ENCODE measurements at regions not wholly inside any gene's neighbourhood (a gene's known extent, or its start where the extent isn't known, plus 50 kb on each side); places are given as distances from the start of the nearest gene placed in this dataset.

DNA sequence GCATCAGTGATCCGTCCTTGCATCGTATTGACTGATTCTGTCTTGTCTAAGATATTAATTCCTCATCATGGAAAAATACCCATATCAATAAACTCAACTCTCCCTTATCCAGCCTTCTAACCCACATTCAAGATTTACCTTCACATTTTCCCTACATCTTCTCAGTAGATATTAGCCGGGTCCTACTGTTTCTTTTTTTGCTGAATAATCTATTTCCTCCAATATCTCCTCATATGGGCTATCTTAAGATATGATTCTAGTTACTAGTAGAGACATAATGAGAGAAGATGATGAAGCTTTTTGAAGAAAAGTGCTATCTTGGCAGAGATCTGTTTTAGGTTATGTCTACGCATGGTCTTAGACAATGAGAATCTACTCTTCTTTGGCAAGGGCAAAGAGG lies 785.8 kb downstream of the BRINP1 start:
- TF ChIP-seq POLR2AphosphoS5 (IDR thresholded peaks at IDR 0.05) (no peak), POLR2A (IDR thresholded peaks at IDR 0.05) (no peak), EP300 (IDR thresholded peaks at IDR 0.05) (no peak)
- TF ChIP-seq, protein P1, sequence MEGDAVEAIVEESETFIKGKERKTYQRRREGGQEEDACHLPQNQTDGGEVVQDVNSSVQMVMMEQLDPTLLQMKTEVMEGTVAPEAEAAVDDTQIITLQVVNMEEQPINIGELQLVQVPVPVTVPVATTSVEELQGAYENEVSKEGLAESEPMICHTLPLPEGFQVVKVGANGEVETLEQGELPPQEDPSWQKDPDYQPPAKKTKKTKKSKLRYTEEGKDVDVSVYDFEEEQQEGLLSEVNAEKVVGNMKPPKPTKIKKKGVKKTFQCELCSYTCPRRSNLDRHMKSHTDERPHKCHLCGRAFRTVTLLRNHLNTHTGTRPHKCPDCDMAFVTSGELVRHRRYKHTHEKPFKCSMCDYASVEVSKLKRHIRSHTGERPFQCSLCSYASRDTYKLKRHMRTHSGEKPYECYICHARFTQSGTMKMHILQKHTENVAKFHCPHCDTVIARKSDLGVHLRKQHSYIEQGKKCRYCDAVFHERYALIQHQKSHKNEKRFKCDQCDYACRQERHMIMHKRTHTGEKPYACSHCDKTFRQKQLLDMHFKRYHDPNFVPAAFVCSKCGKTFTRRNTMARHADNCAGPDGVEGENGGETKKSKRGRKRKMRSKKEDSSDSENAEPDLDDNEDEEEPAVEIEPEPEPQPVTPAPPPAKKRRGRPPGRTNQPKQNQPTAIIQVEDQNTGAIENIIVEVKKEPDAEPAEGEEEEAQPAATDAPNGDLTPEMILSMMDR (IDR thresholded peaks at IDR 0.05), result no peak
- Histone ChIP-seq H3K4me3 (no peak overlapping the region), H3K4me1 (no peaks in the 10 kb centered on the region), H3K27me3 (peaks cover 4% of the 10 kb centered on the region), H3K36me3 (no peaks in the 10 kb centered on the region), H3K27ac (no peak overlapping the region), H3K9me3 (no peaks in the 10 kb centered on the region)
- ATAC-seq, result no peak
- WGBS, 2 donors (ENCODE audit: low coverage in 1 of 2), result 81 to 86% methylated on average over 4 of the region's 4 CpGs

- WGBS, 2 donors (ENCODE audit: low coverage in 1 of 2), result 63% methylated on average over 2 of the region's 2 CpGs; no CpG with 5 or more reads in 1 of the 2 donors
- TF ChIP-seq POLR2AphosphoS5 (IDR thresholded peaks at IDR 0.05) (no peak), POLR2A (IDR thresholded peaks at IDR 0.05) (no peak), EP300 (IDR thresholded peaks at IDR 0.05) (no peak)
- H3K27me3 ChIP-seq, result peaks cover 4% of the 10 kb centered on the region
- no peak for ATAC-seq
- no peaks in the 10 kb centered on the region for H3K4me1 ChIP-seq
- no peaks in the 10 kb centered on the region for H3K36me3 ChIP-seq
- H3K4me3 ChIP-seq, result no peak overlapping the region
- no peak overlapping the region for H3K27ac ChIP-seq
- no peaks in the 10 kb centered on the region for H3K9me3 ChIP-seq
Measured at GRCh38 chr9:118586978-118587377, 782.3 kb downstream of the BRINP1 start.

DNA sequence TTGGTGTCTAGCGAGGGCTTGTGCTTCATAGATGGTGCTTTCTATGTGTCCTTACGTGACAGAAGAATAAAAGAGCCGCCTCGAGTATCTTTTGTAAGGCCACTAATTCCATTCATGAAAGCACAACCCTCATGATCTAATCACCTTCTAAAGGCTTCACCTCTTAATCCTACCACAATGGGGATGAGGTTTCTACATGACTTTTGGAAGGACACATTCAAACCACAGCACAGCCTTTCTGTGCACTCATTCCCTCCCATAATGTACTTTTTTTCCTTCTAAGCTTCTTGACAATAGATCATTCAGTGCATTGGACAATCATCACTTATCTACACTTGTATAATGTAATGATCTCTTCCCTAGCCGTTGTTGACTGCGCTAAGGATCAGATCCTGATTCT lies 774.8 kb downstream of the BRINP1 start:
- Histone ChIP-seq H3K36me3 (no peaks in the 10 kb centered on the region), H3K27me3 (peaks cover 3% of the 10 kb centered on the region), H3K4me3 (no peak overlapping the region), H3K9me3 (no peaks in the 10 kb centered on the region), H3K27ac (no peak overlapping the region), H3K4me1 (no peaks in the 10 kb centered on the region)
- TF ChIP-seq, protein P1 (IDR thresholded peaks at IDR 0.05), result no peak
- no peak for TF ChIP-seq POLR2AphosphoS5 (IDR thresholded peaks at IDR 0.05)
- no peak for TF ChIP-seq EP300 (IDR thresholded peaks at IDR 0.05)
- TF ChIP-seq POLR2A (IDR thresholded peaks at IDR 0.05), result no peak
- 69 to 91% methylated on average over 4 to 6 of the region's 6 CpGs for WGBS, 2 donors (ENCODE audit: low coverage in 1 of 2)
- ATAC-seq, result no peak

GRCh38 chr9:118595719-118596305 lies 773.4 kb downstream of the BRINP1 start:
- 22 to 25% methylated on average over 3 of the region's 3 CpGs for WGBS, 2 donors (ENCODE audit: low coverage in 1 of 2)
- H3K27ac ChIP-seq, result no peak overlapping the region
- no peak overlapping the region for H3K4me3 ChIP-seq
- no peak for TF ChIP-seq POLR2A (IDR thresholded peaks at IDR 0.05)
- TF ChIP-seq, protein P1 (IDR thresholded peaks at IDR 0.05), result peak in 1 of 4 experiments; percentile 21
- no peak for TF ChIP-seq EP300 (IDR thresholded peaks at IDR 0.05)
- peaks cover 3% of the 10 kb centered on the region for H3K27me3 ChIP-seq
- no peaks in the 10 kb centered on the region for H3K9me3 ChIP-seq
- H3K36me3 ChIP-seq, result no peaks in the 10 kb centered on the region
- no peaks in the 10 kb centered on the region for H3K4me1 ChIP-seq
- no peak for ATAC-seq

GRCh38 chr9:118596374-118597015 lies 772.7 kb downstream of the BRINP1 start:
- WGBS, 2 donors (ENCODE audit: low coverage in 1 of 2), result 39 to 42% methylated on average over 5 of the region's 5 CpGs
- Histone ChIP-seq H3K4me1 (no peaks in the 10 kb centered on the region), H3K9me3 (no peaks in the 10 kb centered on the region), H3K4me3 (no peak overlapping the region), H3K27ac (no peak overlapping the region), H3K27me3 (peaks cover 3% of the 10 kb centered on the region), H3K36me3 (no peaks in the 10 kb centered on the region)
- ATAC-seq, result no peak
- TF ChIP-seq EP300 (IDR thresholded peaks at IDR 0.05) (no peak), POLR2AphosphoS5 (IDR thresholded peaks at IDR 0.05) (no peak), POLR2A (IDR thresholded peaks at IDR 0.05) (no peak)
- TF ChIP-seq, protein P1 (IDR thresholded peaks at IDR 0.05), result no peak
